Hepatocyte (in vitro differentiated cells): ENCODE measurements at regions not wholly inside any gene's neighbourhood (a gene's known extent, or its start where the extent isn't known, plus 50 kb on each side); places are given as distances from the start of the nearest gene placed in this dataset.

Experiments
- DNase-seq: peaks from one replicate; pipeline ENCODE4 v3.0.0-alpha.2; 2016; ENCODE audit warnings: low spot score
- H2AFZ ChIP-seq: fragments of 200-600 bp; sonication (generic); 2 replicates; pipeline ENCODE4 v1.6.0; 2016; ENCODE audit warnings: antibody characterized with exemption, mild to moderate bottlenecking
- H3K27ac ChIP-seq: fragments of 200-600 bp; sonication (generic); 2 replicates; pipeline ENCODE4 v1.5.1; 2016; ENCODE audit warnings: mild to moderate bottlenecking
- H3K27me3 ChIP-seq: fragments of 200-600 bp; sonication (generic); 2 replicates; pipeline ENCODE4 v1.6.1; 2016
- H3K36me3 ChIP-seq: fragments of 200-600 bp; sonication (generic); replicated peaks from 2 replicates; pipeline ENCODE4 v1.5.1; 2016; ENCODE audit warnings: low read depth; ENCODE audit not compliant: insufficient read depth
- H3K4me1 ChIP-seq: fragments of 200-600 bp; sonication (generic); 2 replicates; pipeline ENCODE4 v1.5.1; 2016; ENCODE audit warnings: mild to moderate bottlenecking, moderate library complexity; ENCODE audit not compliant: insufficient read depth
- H3K4me2 ChIP-seq: fragments of 200-600 bp; sonication (generic); 2 replicates; pipeline ENCODE4 v1.6.0; 2016
- H3K4me3 ChIP-seq: fragments of 200-600 bp; sonication (generic); 2 replicates; pipeline ENCODE4 v1.5.1; 2016; ENCODE audit warnings: mild to moderate bottlenecking
- H3K79me2 ChIP-seq: fragments of 200-600 bp; sonication (generic); 2 replicates; pipeline ENCODE4 v1.6.0; 2017; ENCODE audit warnings: mild to moderate bottlenecking
- H3K9me2 ChIP-seq: fragments of 200-600 bp; sonication (generic); replicated peaks from 2 replicates; pipeline ENCODE4 v1.6.0; 2017; ENCODE audit warnings: mild to moderate bottlenecking; ENCODE audit not compliant: insufficient read depth
- H3K9me3 ChIP-seq: fragments of 200-600 bp; sonication (generic); 2 replicates; pipeline ENCODE4 v1.5.1; 2016; ENCODE audit warnings: low read depth, mild to moderate bottlenecking
- H4K20me1 ChIP-seq: fragments of 200-600 bp; sonication (generic); 2 replicates; pipeline ENCODE4 v1.6.0; 2016; ENCODE audit warnings: mild to moderate bottlenecking; ENCODE audit not compliant: insufficient read depth, poor library complexity, severe bottlenecking
- EZH2 ChIP-seq: fragments of 200-600 bp; sonication (generic); IDR thresholded peaks from 2 replicates; pipeline ENCODE4 v1.6.1; 2016; ENCODE audit warnings: antibody characterized with exemption, mild to moderate bottlenecking, borderline replicate concordance
- EZH2phosphoT487 ChIP-seq: fragments of 200-600 bp; sonication (generic); IDR thresholded peaks from one replicate; pipeline ENCODE4 v1.6.1; 2018; ENCODE audit warnings: antibody characterized with exemption, mild to moderate bottlenecking, low read depth, moderate library complexity; ENCODE audit not compliant: unreplicated experiment, severe bottlenecking
- WGBS: methylation state at CpG from one replicate; pipeline ENCODE4 v1.1.6; 2016; ENCODE audit warnings: low lambda C conversion rate; ENCODE audit errors: missing lambda C conversion rate; 5-methylcytosine and 5-hydroxymethylcytosine counted together
- TF ChIP-seq, protein P1 (sequence below): fragments of 200-600 bp; sonication (generic); IDR thresholded peaks from 2 replicates; pipeline ENCODE4 v1.5.1; 2016; ENCODE audit warnings: antibody characterized with exemption, mild to moderate bottlenecking; ENCODE audit not compliant: poor library complexity

GRCh38 chrX:44062840-44063239 is 89.7 kb upstream of the NDP start:
- TF ChIP-seq EZH2phosphoT487 (no peak), EZH2 (no peak)
- TF ChIP-seq, protein P1, sequence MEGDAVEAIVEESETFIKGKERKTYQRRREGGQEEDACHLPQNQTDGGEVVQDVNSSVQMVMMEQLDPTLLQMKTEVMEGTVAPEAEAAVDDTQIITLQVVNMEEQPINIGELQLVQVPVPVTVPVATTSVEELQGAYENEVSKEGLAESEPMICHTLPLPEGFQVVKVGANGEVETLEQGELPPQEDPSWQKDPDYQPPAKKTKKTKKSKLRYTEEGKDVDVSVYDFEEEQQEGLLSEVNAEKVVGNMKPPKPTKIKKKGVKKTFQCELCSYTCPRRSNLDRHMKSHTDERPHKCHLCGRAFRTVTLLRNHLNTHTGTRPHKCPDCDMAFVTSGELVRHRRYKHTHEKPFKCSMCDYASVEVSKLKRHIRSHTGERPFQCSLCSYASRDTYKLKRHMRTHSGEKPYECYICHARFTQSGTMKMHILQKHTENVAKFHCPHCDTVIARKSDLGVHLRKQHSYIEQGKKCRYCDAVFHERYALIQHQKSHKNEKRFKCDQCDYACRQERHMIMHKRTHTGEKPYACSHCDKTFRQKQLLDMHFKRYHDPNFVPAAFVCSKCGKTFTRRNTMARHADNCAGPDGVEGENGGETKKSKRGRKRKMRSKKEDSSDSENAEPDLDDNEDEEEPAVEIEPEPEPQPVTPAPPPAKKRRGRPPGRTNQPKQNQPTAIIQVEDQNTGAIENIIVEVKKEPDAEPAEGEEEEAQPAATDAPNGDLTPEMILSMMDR = no peak
- H3K9me3 ChIP-seq = no peaks in the 10 kb centered on the region
- no peak overlapping the region for H2AFZ ChIP-seq
- no peaks in the 10 kb centered on the region for H3K36me3 ChIP-seq
- H3K4me3 ChIP-seq = no peak overlapping the region
- no peak overlapping the region for H3K4me2 ChIP-seq
- WGBS = 53% methylated on average over 3 of the region's 3 CpGs
- H3K27ac ChIP-seq = peak overlapping the region; percentile 68
- no peaks in the 10 kb centered on the region for H3K27me3 ChIP-seq
- H3K79me2 ChIP-seq = no peaks in the 10 kb centered on the region
- no peaks in the 10 kb centered on the region for H3K9me2 ChIP-seq
- H4K20me1 ChIP-seq = no peaks in the 10 kb centered on the region
- H3K4me1 ChIP-seq = no peaks in the 10 kb centered on the region
- no peak for DNase-seq

- Histone ChIP-seq H3K27ac (peak overlapping the region; percentile 68), H3K4me3 (no peak overlapping the region), H3K9me2 (no peaks in the 10 kb centered on the region), H2AFZ (no peak overlapping the region), H3K79me2 (no peaks in the 10 kb centered on the region), H4K20me1 (no peaks in the 10 kb centered on the region), H3K27me3 (no peaks in the 10 kb centered on the region), H3K36me3 (no peaks in the 10 kb centered on the region), H3K4me1 (no peaks in the 10 kb centered on the region), H3K4me2 (no peak overlapping the region), H3K9me3 (no peaks in the 10 kb centered on the region)
- no peak for DNase-seq
- no peak for TF ChIP-seq EZH2
- whole genome bisulfite sequencing = 43% methylated on average over 4 of the region's 4 CpGs
Measured at GRCh38 chrX:44061968-44062614, 88.9 kb upstream of the NDP start.

- Histone ChIP-seq H3K4me3 (no peak overlapping the region), H3K79me2 (no peaks in the 10 kb centered on the region), H3K9me2 (no peaks in the 10 kb centered on the region), H3K4me1 (no peaks in the 10 kb centered on the region), H3K4me2 (no peak overlapping the region), H2AFZ (no peak overlapping the region), H3K27me3 (no peaks in the 10 kb centered on the region), H4K20me1 (no peaks in the 10 kb centered on the region), H3K36me3 (no peaks in the 10 kb centered on the region), H3K9me3 (no peaks in the 10 kb centered on the region), H3K27ac (no peak overlapping the region)
- TF ChIP-seq, protein P1 = no peak
- TF ChIP-seq EZH2 (no peak), EZH2phosphoT487 (no peak)
- DNase-seq = no peak
- WGBS = 69% methylated on average over 2 of the region's 2 CpGs
Measured at GRCh38 chrX:44060221-44060620, 87.0 kb upstream of the NDP start.

DNA sequence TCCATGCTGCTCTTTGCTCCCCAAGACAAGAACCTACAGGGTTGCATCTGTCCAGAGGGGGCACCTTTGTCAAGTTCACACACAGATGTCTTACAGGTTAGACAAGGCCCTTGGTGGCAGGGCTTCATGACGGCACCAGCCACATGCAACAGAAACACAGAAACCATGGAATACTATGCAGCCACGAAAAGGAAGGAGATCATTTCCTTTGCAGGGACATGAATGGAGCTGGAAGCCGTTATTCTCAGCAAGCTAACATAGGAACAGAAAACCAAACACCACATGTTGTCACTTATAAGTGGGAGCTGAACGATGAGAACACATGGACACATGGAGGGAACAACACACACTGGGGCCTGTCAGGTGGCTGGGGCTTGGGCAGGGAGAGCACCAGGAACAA is 85.1 kb upstream of the NDP start:
- H3K79me2 ChIP-seq = no peaks in the 10 kb centered on the region
- no peaks in the 10 kb centered on the region for H3K4me1 ChIP-seq
- H3K9me2 ChIP-seq = no peaks in the 10 kb centered on the region
- no peaks in the 10 kb centered on the region for H3K36me3 ChIP-seq
- TF ChIP-seq, protein P1 = no peak
- TF ChIP-seq EZH2phosphoT487 (no peak), EZH2 (no peak)
- no peaks in the 10 kb centered on the region for H3K27me3 ChIP-seq
- DNase-seq = no peak
- no peak overlapping the region for H3K27ac ChIP-seq
- H2AFZ ChIP-seq = no peak overlapping the region
- WGBS = 76% methylated on average over 4 of the region's 4 CpGs
- H4K20me1 ChIP-seq = no peaks in the 10 kb centered on the region
- H3K9me3 ChIP-seq = no peaks in the 10 kb centered on the region
- H3K4me3 ChIP-seq = no peak overlapping the region
- H3K4me2 ChIP-seq = no peak overlapping the region
